Hindlimb muscle (tissue), 1 donor: ENCODE measurements at regions not wholly inside any gene's neighbourhood (a gene's known extent, or its start where the extent isn't known, plus 50 kb on each side); places are given as distances from the start of the nearest gene placed in this dataset.
"Not testable (repeated sequence)": the region's sequence is repeated elsewhere in the genome, so short reads cannot be mapped to it uniquely, and the experiment has no call there.

Source experiments
- DNase-seq: peaks from one replicate; pipeline ENCODE4 v3.0.0-alpha.2; 2013

- no peak for DNase-seq
Observed at GRCh38 chrX:3550871-3551270, 162.6 kb downstream of the PRKX start.

- DNase-seq = no peak
Observed at GRCh38 chrX:3550160-3550751, 163.2 kb downstream of the PRKX start.

GRCh38 chrX:3549411-3549911, 164.0 kb downstream of the PRKX start:
- no peak for DNase-seq

- DNase-seq = peak; percentile 61
Observed at GRCh38 chrX:3548765-3549391, 164.6 kb downstream of the PRKX start.

- DNase-seq = no peak
Observed at GRCh38 chrX:3545901-3546300, 167.5 kb downstream of the PRKX start.

- DNase-seq = no peak
Observed at GRCh38 chrX:3541336-3541735, 172.1 kb downstream of the PRKX start.

GRCh38 chrX:3540105-3540504, 173.3 kb downstream of the PRKX start:
- DNase-seq = no peak

GRCh38 chrX:3532581-3533085, 180.8 kb downstream of the PRKX start:
- no peak for DNase-seq

GRCh38 chrX:3531435-3531834, 182.0 kb downstream of the PRKX start:
- not testable (repeated sequence) for DNase-seq

GRCh38 chrX:3529466-3530010, 183.1 kb upstream of the MXRA5 start:
- no peak for DNase-seq

GRCh38 chrX:3527811-3528210, 181.4 kb upstream of the MXRA5 start:
- DNase-seq = no peak

- no peak for DNase-seq
Observed at GRCh38 chrX:3527166-3527565, 180.7 kb upstream of the MXRA5 start.

- no peak for DNase-seq
Observed at GRCh38 chrX:3526731-3527130, 180.3 kb upstream of the MXRA5 start.

GRCh38 chrX:3526071-3526470, 179.6 kb upstream of the MXRA5 start:
- no peak for DNase-seq

GRCh38 chrX:3522101-3522650, 175.7 kb upstream of the MXRA5 start:
- no peak for DNase-seq

GRCh38 chrX:3521396-3521795, 174.9 kb upstream of the MXRA5 start:
- DNase-seq = no peak

GRCh38 chrX:3520982-3521381, 174.5 kb upstream of the MXRA5 start:
- DNase-seq = no peak

GRCh38 chrX:3520458-3520857, 174.0 kb upstream of the MXRA5 start:
- no peak for DNase-seq

GRCh38 chrX:3519384-3519783, 172.9 kb upstream of the MXRA5 start:
- not testable (repeated sequence) for DNase-seq

- DNase-seq = no peak
Observed at GRCh38 chrX:3518870-3519269, 172.4 kb upstream of the MXRA5 start.

- DNase-seq = no peak
Observed at GRCh38 chrX:3516051-3516541, 169.6 kb upstream of the MXRA5 start.

GRCh38 chrX:3514996-3515395, 168.5 kb upstream of the MXRA5 start:
- DNase-seq = no peak

GRCh38 chrX:3512150-3512549, 165.7 kb upstream of the MXRA5 start:
- not testable (repeated sequence) for DNase-seq

- no peak for DNase-seq
Observed at GRCh38 chrX:3509934-3510333, 163.5 kb upstream of the MXRA5 start.
